Large intestine (tissue), 3 donors: ENCODE measurements at regions not wholly inside any gene's neighbourhood (a gene's known extent, or its start where the extent isn't known, plus 50 kb on each side); places are given as distances from the start of the nearest gene placed in this dataset.
"Not testable (repeated sequence)": the region's sequence is repeated elsewhere in the genome, so short reads cannot be mapped to it uniquely, and the experiment has no call there.

Source experiments
- DNase-seq, 2 donors: peaks; one replicate each; pipeline versions ENCODE4 v3.0.0 to v3.0.0-alpha.2; 2013
- H3K27ac ChIP-seq: one replicate; pipeline ENCODE4 v1.5.1; 2013; ENCODE audit warnings: low read length
- H3K27me3 ChIP-seq: 2 replicates; pipeline ENCODE4 v1.6.1; 2013; ENCODE audit warnings: low read length; ENCODE audit not compliant: control insufficient read depth, insufficient read depth
- H3K36me3 ChIP-seq: 2 replicates; pipeline ENCODE4 v1.6.1; 2013; ENCODE audit warnings: low read length; ENCODE audit not compliant: control insufficient read depth, insufficient read depth
- H3K4me1 ChIP-seq: one replicate; pipeline ENCODE4 v1.6.1; 2013; ENCODE audit warnings: low read length; ENCODE audit not compliant: control insufficient read depth, insufficient read depth
- H3K4me3 ChIP-seq: one replicate; pipeline ENCODE4 v1.5.1; 2013; ENCODE audit warnings: low read length
- H3K9me3 ChIP-seq: one replicate; pipeline ENCODE4 v1.6.1; 2013; ENCODE audit warnings: mild to moderate bottlenecking, low read depth, low read length, moderate library complexity; ENCODE audit not compliant: control insufficient read depth
- WGBS: methylation state at CpG from one replicate; pipeline ENCODE4 v1.1.5; 2013; ENCODE audit warnings: low lambda C conversion rate; ENCODE audit not compliant: insufficient coverage; 5-methylcytosine and 5-hydroxymethylcytosine counted together

GRCh38 chr9:94420098-94420497 lies 91.7 kb upstream of the NUTM2F start:
- 90% methylated on average over 2 of the region's 5 CpGs for WGBS
- not testable (repeated sequence) for H3K4me3 ChIP-seq, H3K36me3 ChIP-seq, H3K27ac ChIP-seq, H3K4me1 ChIP-seq, H3K9me3 ChIP-seq, H3K27me3 ChIP-seq, DNase-seq

- H3K4me1 ChIP-seq, H3K36me3 ChIP-seq, H3K27ac ChIP-seq, DNase-seq, H3K4me3 ChIP-seq, H3K27me3 ChIP-seq, H3K9me3 ChIP-seq: not testable (repeated sequence)
- no CpG with 5 or more reads among the region's 9 CpGs for WGBS
These were observed 93.5 kb upstream of the NUTM2F start for GRCh38 chr9:94421951-94422350.

GRCh38 chr9:94425312-94425711 lies 96.9 kb upstream of the NUTM2F start:
- H3K9me3 ChIP-seq, H3K4me1 ChIP-seq, H3K4me3 ChIP-seq, H3K27me3 ChIP-seq, H3K27ac ChIP-seq, H3K36me3 ChIP-seq, DNase-seq: not testable (repeated sequence)
- WGBS = no CpG with 5 or more reads among the region's 4 CpGs

- H3K27me3 ChIP-seq, H3K4me3 ChIP-seq, H3K4me1 ChIP-seq, H3K9me3 ChIP-seq, DNase-seq, H3K27ac ChIP-seq, H3K36me3 ChIP-seq: not testable (repeated sequence)
- WGBS = no CpG with 5 or more reads among the region's 2 CpGs
These were observed 108.7 kb upstream of the NUTM2F start for GRCh38 chr9:94437128-94437527.

GRCh38 chr9:94438336-94438735 lies 109.9 kb upstream of the NUTM2F start:
- H3K4me1 ChIP-seq = not testable (repeated sequence)

GRCh38 chr9:94441146-94441545 lies 112.7 kb upstream of the NUTM2F start:
- no CpG with 5 or more reads among the region's 1 CpG for WGBS
- not testable (repeated sequence) for H3K4me1 ChIP-seq, H3K27ac ChIP-seq, H3K9me3 ChIP-seq, DNase-seq, H3K4me3 ChIP-seq, H3K27me3 ChIP-seq
- peaks cover 22% of the 10 kb centered on the region for H3K36me3 ChIP-seq

More at GRCh38 chr9:94438336-94438735, 109.9 kb upstream of the NUTM2F start:
- DNase-seq, H3K9me3 ChIP-seq, H3K27ac ChIP-seq, H3K27me3 ChIP-seq, H3K4me3 ChIP-seq: not testable (repeated sequence)
- WGBS = no CpG with 5 or more reads among the region's 1 CpG
- H3K36me3 ChIP-seq = peaks cover 16% of the 10 kb centered on the region

- no peaks in the 10 kb centered on the region for H3K4me1 ChIP-seq
- H3K4me3 ChIP-seq = no peak overlapping the region
- H3K27me3 ChIP-seq = no peaks in the 10 kb centered on the region
- 75% methylated on average over 1 of the region's 2 CpGs for WGBS
- no peak for DNase-seq
- H3K27ac ChIP-seq = no peak overlapping the region
- no peaks in the 10 kb centered on the region for H3K9me3 ChIP-seq
- peaks cover 22% of the 10 kb centered on the region for H3K36me3 ChIP-seq
These were observed 113.1 kb upstream of the PCAT7 start for GRCh38 chr9:94441796-94442195.

GRCh38 chr9:94443032-94443722 lies 111.7 kb upstream of the PCAT7 start:
- Histone ChIP-seq H3K27ac (no peak overlapping the region), H3K4me1 (no peaks in the 10 kb centered on the region), H3K9me3 (no peaks in the 10 kb centered on the region), H3K27me3 (no peaks in the 10 kb centered on the region), H3K36me3 (peaks cover 27% of the 10 kb centered on the region), H3K4me3 (no peak overlapping the region)
- no peak for DNase-seq
- WGBS = no CpG with 5 or more reads among the region's 6 CpGs

GRCh38 chr9:94445863-94446262 lies 109.0 kb upstream of the PCAT7 start:
- DNase-seq = no peak
- Histone ChIP-seq H3K27ac (no peak overlapping the region), H3K36me3 (peaks cover 31% of the 10 kb centered on the region)

GRCh38 chr9:94449486-94449885 lies 105.4 kb upstream of the PCAT7 start:
- Histone ChIP-seq H3K27me3 (no peaks in the 10 kb centered on the region), H3K27ac (no peak overlapping the region), H3K4me1 (no peaks in the 10 kb centered on the region), H3K9me3 (no peaks in the 10 kb centered on the region), H3K36me3 (peaks cover 30% of the 10 kb centered on the region), H3K4me3 (no peak overlapping the region)
- DNase-seq = no peak
- WGBS = 100% methylated on average over 1 of the region's 2 CpGs

More at GRCh38 chr9:94445863-94446262, 109.0 kb upstream of the PCAT7 start:
- no peaks in the 10 kb centered on the region for H3K4me1 ChIP-seq
- no peaks in the 10 kb centered on the region for H3K27me3 ChIP-seq
- no peaks in the 10 kb centered on the region for H3K9me3 ChIP-seq
- H3K4me3 ChIP-seq = no peak overlapping the region
- WGBS = no CpG with 5 or more reads among the region's 2 CpGs

- no peak for DNase-seq
- WGBS = no CpG with 5 or more reads among the region's 2 CpGs
- H3K27me3 ChIP-seq = no peaks in the 10 kb centered on the region
- H3K27ac ChIP-seq = no peak overlapping the region
- H3K9me3 ChIP-seq = peaks cover 3% of the 10 kb centered on the region
- H3K4me3 ChIP-seq = no peak overlapping the region
- H3K36me3 ChIP-seq = peaks cover 16% of the 10 kb centered on the region
- H3K4me1 ChIP-seq = no peaks in the 10 kb centered on the region
These were observed 90.1 kb upstream of the PCAT7 start for GRCh38 chr9:94464790-94465189.
